ENCODE measurements at regions not wholly inside any gene's neighbourhood (a gene's known extent, or its start where the extent isn't known, plus 50 kb on each side); places are given as distances from the start of the nearest gene placed in this dataset.

DNA sequence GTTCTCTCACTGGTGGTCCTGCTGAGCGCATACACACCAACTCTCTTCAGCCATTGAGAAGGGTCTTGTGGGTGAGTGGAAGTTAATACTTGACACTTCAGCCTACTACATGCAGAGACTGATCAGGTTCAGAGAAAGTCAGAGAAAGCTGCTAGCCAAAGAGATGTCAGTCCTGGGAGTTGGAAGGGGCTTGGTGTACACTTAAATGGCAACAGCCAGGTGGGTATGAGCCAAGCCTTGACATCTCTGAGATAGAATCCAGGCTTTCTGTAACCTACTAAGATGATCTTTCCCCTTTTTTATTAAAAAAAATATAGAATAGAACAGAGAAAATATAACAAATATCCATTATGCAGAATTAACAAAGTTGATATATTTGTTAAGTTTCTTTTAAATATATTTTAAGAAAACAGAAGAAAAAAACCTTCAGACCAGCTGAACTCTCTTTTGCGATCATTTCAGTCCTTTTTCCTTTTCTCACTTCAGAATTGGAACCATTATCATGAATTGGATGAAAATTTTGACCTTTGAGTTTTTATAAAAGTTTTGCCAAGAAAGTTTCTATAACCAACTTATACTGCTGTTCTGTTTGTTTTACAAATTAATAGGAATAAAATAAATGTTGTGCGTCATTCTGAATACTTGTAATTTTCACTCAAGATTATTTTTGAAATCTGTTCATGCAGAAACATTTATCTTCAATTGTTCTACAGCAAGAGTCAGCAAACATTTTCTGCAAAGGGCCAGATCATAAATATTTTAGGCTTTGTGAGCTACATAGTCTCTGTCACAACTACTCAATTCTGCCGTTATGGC, 153.0 kb downstream of the RFC3 start:
- H3K4me1 Mint-ChIP-seq = no peaks in the 10 kb centered on the region
- H3K4me3 Mint-ChIP-seq = no peak overlapping the region
- H3K9me3 Mint-ChIP-seq = peaks cover 0 to 7% (median 5%) of the 10 kb centered on the region in 3 donors
- no peaks in the 10 kb centered on the region for H3K27me3 Mint-ChIP-seq
- H3K27ac Mint-ChIP-seq = no peak overlapping the region
- peaks cover 2% of the 10 kb centered on the region for H3K36me3 Mint-ChIP-seq

DNA sequence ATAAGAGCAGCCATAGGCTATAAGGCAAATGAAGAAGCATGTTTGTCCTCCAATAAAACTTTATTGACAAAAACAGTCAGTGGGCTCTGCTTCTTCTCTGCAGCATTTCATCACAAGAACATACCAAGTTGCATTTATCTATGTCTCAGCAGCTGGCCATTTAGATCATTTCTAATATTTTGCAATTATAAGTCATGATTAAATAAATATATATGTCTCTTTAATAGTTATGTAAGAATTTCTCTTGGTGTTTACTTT, 153.5 kb downstream of the RFC3 start:
- Mint-ChIP-seq H3K27ac (no peak overlapping the region), H3K27me3 (no peaks in the 10 kb centered on the region), H3K36me3 (peaks cover 2% of the 10 kb centered on the region)

DNA sequence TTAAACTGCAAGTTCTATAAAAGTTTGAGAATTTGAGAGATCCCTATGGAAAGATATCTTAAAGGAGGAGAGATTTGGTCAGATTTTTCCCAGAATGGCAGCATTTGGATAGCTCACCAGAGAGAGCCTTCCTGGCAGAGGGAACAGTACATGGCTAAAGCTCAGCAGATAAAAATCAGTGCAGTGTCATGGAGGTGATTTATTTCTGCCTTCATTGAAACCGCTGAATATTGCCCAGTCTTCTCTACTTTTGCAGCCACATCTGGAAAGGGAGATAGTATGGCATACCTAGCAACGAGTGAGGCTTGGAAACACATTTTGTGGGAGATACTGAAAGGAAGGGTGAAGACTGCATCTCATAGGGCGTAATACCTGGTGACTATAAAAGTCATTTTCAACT, 155.2 kb downstream of the RFC3 start:
- no peak overlapping the region for H3K27ac Mint-ChIP-seq

More for the DNA sequence above, 153.5 kb downstream of the RFC3 start:
- H3K9me3 Mint-ChIP-seq = peaks cover 0 to 7% (median 5%) of the 10 kb centered on the region in 3 donors
- H3K4me1 Mint-ChIP-seq = no peaks in the 10 kb centered on the region
- no peak overlapping the region for H3K4me3 Mint-ChIP-seq

DNA sequence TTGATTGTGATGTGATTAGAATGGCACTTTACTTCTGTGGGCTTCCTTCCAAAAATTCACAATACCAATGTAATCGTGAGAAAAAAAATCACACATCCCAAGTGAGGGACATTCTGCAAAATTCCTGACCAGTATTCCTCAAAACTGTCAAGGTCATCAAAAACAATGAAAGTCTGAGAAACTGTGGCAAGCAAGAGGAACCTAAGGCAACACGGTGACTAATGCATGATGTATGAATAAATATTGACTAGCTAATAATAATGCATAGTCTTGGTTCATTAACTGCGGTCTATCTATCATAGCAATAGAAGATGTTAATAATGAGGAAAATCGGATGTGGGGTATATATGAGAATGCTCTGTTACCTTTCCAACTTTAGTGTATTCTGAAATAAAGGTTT, 159.0 kb downstream of the RFC3 start:
- no peak overlapping the region for H3K27ac Mint-ChIP-seq
- H3K9me3 Mint-ChIP-seq = no peaks in the 10 kb centered on the region
- H3K4me3 Mint-ChIP-seq = no peak overlapping the region

More for the DNA sequence above, 155.2 kb downstream of the RFC3 start:
- Mint-ChIP-seq H3K4me3 (no peak overlapping the region), H3K36me3 (peaks cover 2% of the 10 kb centered on the region), H3K27me3 (no peaks in the 10 kb centered on the region), H3K4me1 (no peaks in the 10 kb centered on the region), H3K9me3 (peaks cover 0 to 7% (median 5%) of the 10 kb centered on the region in 3 donors)

DNA sequence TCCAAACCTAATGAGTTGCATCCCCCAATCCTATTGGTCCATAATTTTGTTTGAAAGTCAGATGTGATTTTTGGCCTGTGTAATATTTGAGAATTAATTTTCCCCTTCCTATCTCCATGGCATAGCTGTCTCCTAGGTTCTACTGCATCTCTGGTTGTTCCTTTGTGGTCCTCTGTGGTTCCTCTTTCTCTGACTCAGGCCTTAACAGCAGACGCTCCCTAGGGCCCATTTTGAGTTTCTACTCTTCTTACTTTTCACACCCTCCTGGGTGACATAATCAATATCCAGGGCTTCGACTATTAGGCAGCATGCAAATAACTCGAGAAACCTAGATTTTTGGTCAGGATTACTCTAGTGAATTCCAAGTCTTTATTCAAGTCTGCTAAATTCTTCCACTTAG, 160.7 kb downstream of the RFC3 start:
- H3K4me1 Mint-ChIP-seq = no peaks in the 10 kb centered on the region
- no peaks in the 10 kb centered on the region for H3K27me3 Mint-ChIP-seq

More for the DNA sequence above, 159.0 kb downstream of the RFC3 start:
- no peaks in the 10 kb centered on the region for H3K27me3 Mint-ChIP-seq
- no peaks in the 10 kb centered on the region for H3K4me1 Mint-ChIP-seq
- peaks cover 2% of the 10 kb centered on the region for H3K36me3 Mint-ChIP-seq

DNA sequence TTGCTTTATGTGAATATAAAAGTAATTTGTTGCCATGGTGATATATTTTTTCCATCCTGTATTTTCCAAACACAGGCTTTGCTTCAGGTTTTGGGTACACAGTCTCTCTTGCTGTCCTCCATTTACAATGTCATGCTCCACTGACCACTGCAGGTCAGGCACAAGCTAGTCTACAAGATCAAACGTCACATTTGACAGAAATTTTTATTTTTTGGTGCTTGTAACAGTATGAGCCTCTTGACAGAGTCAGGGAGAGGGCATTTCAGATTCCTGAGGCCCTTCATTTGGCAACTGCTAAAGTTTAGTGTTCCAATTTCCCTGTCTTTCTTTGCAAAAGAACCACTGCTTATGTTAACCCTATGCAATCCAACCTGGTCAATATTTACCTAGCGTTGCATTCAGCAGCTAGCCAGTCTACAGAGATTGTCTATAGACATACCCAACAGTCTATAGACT, 175.0 kb downstream of the RFC3 start:
- Mint-ChIP-seq H3K4me3 (no peak overlapping the region), H3K4me1 (no peaks in the 10 kb centered on the region), H3K27ac (no peak overlapping the region), H3K9me3 (no peaks in the 10 kb centered on the region), H3K27me3 (no peaks in the 10 kb centered on the region), H3K36me3 (no peaks in the 10 kb centered on the region)

More for the DNA sequence above, 160.7 kb downstream of the RFC3 start:
- Mint-ChIP-seq H3K4me3 (no peak overlapping the region), H3K9me3 (no peaks in the 10 kb centered on the region), H3K36me3 (no peaks in the 10 kb centered on the region), H3K27ac (no peak overlapping the region)

DNA sequence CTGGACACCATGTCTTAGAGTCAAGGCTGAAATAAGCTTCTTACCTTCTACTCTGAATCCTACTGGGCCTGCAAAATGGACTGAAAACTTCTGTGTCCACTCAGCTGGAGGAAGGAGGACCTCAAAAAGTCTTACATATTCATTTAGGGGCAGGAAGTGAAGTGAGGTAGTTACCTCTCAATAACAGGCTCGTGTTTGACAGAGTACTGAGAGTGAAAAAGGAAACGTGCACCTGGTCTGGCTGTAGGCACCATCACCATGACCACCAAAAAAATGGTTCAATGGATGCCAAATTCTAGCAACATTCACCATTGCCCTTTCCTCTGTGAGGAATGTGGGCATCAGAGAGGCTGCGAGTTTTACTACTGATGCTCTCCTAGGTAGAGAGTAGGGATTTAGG, 176.2 kb downstream of the RFC3 start:
- H3K4me1 Mint-ChIP-seq = no peaks in the 10 kb centered on the region
- no peak overlapping the region for H3K4me3 Mint-ChIP-seq
- no peak overlapping the region for H3K27ac Mint-ChIP-seq
- H3K27me3 Mint-ChIP-seq = no peaks in the 10 kb centered on the region
- no peaks in the 10 kb centered on the region for H3K9me3 Mint-ChIP-seq
- H3K36me3 Mint-ChIP-seq = no peaks in the 10 kb centered on the region

DNA sequence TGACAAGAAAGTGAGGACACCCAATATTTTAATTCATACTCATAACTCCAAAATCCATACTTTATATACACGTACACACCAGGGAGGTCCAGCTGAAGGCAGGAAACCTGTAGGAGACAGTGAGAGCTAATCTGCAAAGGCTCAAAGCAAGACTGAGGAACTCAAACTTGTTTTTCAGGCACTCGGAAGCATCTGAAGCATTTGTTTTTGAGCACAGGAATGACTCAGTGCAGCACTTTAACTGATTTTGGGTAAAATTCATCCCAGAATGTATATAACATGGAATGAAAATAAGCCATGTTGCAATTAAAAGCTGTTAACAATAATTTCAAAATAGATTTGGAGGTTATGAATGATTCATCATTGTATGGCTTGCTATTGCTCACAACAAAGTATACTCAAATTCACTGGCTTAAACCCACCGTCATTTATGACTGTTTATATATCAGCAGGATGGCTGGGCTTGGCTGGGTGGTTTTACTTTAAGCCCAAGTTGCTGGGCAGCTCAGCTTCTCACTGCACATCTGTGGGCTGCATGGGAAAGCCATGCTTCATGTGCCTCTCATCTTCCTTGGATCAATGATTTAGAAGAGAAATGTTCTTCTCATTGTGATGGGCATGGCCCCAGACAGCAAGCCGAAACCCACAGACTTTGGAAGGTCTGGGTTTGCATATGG, 177.0 kb downstream of the RFC3 start:
- Mint-ChIP-seq H3K36me3 (no peaks in the 10 kb centered on the region), H3K4me1 (no peaks in the 10 kb centered on the region), H3K27me3 (no peaks in the 10 kb centered on the region), H3K4me3 (no peak overlapping the region), H3K27ac (no peak overlapping the region), H3K9me3 (no peaks in the 10 kb centered on the region)

DNA sequence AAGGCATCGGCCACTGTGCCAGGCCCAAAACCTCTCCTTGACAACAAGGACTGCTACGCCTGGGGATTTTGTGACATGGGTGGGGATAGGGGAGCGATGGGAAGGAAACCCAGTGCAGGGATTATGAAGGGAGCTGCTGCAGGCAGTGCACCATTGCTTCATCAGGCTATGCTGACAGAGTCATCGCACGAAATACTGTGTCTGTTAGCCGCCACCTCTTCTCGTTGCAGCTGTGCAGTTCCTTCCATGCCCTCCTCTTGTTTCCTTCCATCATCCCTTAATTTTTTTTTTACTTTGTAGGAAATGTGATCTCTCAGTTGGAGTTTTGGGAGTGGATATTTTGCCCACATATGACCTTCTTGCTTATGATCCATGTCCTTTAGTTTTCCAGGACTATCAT, 178.7 kb downstream of the RFC3 start:
- no peaks in the 10 kb centered on the region for H3K9me3 Mint-ChIP-seq
- H3K4me3 Mint-ChIP-seq = no peak overlapping the region

DNA sequence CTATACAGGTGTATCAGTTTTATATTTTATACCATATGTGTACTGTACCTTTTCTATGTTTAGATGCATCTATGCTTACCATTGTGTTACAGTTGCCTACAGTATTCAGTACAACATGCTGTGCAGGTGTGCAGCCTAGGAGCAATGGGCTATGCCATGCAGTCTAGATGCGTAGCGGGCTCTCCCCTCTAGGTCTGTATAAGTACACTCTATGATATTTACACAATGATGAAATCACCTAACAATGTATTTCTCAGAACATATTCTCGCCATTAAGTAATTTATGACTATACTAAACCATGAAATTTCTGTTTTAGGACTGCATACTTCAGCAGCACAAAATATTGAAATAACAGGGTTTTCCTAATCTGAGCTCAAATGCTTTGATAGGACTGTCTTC, 179.6 kb downstream of the RFC3 start:
- Mint-ChIP-seq H3K27me3 (no peaks in the 10 kb centered on the region), H3K27ac (no peak overlapping the region), H3K4me1 (no peaks in the 10 kb centered on the region), H3K36me3 (no peaks in the 10 kb centered on the region), H3K9me3 (no peaks in the 10 kb centered on the region), H3K4me3 (no peak overlapping the region)

More for the DNA sequence above, 178.7 kb downstream of the RFC3 start:
- no peaks in the 10 kb centered on the region for H3K27me3 Mint-ChIP-seq
- no peaks in the 10 kb centered on the region for H3K4me1 Mint-ChIP-seq
- H3K36me3 Mint-ChIP-seq = no peaks in the 10 kb centered on the region
- no peak overlapping the region for H3K27ac Mint-ChIP-seq

DNA sequence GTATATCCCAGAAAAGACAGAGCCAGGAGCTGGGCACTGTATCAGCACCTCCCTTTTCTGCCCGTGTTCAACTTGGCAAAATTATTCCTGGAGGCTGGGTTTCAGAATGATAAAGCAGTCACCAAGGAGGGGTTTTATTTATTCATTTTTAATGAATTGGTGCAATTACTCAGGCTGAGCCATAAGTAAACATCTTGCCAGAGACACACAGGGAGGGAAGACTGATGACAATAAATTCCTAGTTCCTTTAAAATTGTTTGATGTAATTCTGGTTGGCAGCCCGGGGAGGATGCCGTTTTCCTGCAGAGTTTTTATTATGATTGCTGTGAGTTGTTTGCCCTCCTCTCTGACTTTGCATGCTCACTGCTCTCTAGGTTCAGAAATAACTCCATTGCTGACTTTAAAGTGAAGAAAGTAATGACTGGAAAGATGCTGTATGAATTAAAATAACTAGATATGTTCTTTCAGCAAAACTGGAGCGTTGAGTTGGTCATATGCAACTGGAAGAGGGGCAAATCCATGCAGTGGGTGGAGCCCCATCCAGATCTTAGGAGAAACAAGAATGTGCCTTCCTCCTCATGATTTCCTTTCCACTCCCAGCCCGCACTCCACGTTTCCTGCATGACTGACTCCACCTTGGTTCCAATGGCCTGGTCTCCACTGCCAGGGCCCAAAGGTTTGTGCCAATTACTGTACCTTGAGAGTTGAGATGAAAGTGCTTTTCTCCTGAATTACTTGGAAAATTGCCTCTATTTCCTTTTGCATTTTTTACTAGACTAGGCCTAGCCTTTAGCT, 182.1 kb downstream of the RFC3 start:
- H3K36me3 Mint-ChIP-seq = no peaks in the 10 kb centered on the region
- no peaks in the 10 kb centered on the region for H3K9me3 Mint-ChIP-seq
- H3K4me1 Mint-ChIP-seq = no peaks in the 10 kb centered on the region
- H3K27me3 Mint-ChIP-seq = no peaks in the 10 kb centered on the region
- H3K4me3 Mint-ChIP-seq = no peak overlapping the region
- no peak overlapping the region for H3K27ac Mint-ChIP-seq

DNA sequence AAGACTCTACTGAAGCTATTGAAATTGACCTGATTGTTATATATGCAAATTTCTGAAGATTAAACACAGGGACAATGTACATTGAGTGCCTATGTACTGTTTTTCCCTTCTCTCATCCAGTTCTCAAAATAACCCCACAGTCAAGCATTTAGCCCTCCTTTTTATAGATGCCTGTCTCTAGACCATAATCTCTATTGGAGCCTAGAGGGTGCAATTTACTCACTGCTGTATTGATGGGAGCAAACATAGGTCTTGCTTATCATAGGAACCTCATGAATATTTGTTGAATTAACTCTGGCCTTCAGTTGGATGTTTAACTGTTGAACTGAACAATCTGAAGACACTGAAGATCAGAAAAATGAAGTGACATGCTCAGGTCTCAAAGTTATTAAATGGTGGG, 183.0 kb downstream of the RFC3 start:
- H3K27me3 Mint-ChIP-seq = no peaks in the 10 kb centered on the region
- no peaks in the 10 kb centered on the region for H3K9me3 Mint-ChIP-seq
- no peaks in the 10 kb centered on the region for H3K4me1 Mint-ChIP-seq
- H3K4me3 Mint-ChIP-seq = no peak overlapping the region
- no peak overlapping the region for H3K27ac Mint-ChIP-seq
- H3K36me3 Mint-ChIP-seq = no peaks in the 10 kb centered on the region

DNA sequence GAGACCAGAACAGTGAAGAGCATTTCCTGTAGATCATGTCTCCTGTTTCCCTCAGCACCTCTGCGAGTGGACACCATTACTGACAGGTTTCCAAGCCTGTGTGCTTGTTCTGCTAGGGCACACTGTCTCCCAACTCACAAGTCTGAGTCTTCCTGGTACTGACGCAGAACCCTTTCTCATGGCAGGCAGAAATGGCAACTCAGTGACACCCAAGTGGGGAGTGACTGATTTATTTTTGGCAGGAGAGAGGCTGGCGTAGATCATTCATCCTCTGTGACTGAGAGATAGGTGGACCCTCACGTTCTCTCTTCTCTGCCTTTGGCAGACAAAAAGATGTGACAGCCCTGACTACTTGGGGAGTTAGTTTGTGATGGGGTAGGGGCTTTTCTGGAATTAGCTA, 183.4 kb downstream of the RFC3 start:
- peak overlapping the region in 1 of 3 donors; percentile 67 for H3K27ac Mint-ChIP-seq
- no peaks in the 10 kb centered on the region for H3K36me3 Mint-ChIP-seq
- no peak overlapping the region for H3K4me3 Mint-ChIP-seq
- no peaks in the 10 kb centered on the region for H3K4me1 Mint-ChIP-seq
- peaks cover 1% of the 10 kb centered on the region for H3K27me3 Mint-ChIP-seq
- H3K9me3 Mint-ChIP-seq = no peaks in the 10 kb centered on the region

DNA sequence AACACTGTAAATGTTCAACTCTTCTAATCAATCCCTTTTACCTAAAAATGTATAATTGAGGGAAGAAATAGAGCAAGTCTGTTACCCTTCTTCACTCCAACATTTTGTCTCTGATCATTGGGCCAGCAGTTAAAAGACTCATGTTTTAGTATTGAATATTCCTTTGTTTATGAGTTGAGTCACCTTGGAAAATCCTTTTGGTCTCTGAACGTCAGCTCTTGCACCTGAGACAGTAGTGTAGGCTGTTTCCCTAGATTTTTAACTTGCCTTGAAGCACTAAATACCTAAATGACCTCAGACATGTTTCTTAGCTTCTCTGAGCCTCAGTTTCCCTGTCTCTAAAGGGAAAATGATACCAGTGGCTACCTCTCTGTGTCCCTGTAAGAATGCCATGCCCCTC, 184.2 kb downstream of the RFC3 start:
- H3K4me3 Mint-ChIP-seq = no peak overlapping the region
- H3K36me3 Mint-ChIP-seq = no peaks in the 10 kb centered on the region
- no peak overlapping the region for H3K27ac Mint-ChIP-seq
- no peaks in the 10 kb centered on the region for H3K9me3 Mint-ChIP-seq
- peaks cover 1% of the 10 kb centered on the region for H3K27me3 Mint-ChIP-seq
- no peaks in the 10 kb centered on the region for H3K4me1 Mint-ChIP-seq

DNA sequence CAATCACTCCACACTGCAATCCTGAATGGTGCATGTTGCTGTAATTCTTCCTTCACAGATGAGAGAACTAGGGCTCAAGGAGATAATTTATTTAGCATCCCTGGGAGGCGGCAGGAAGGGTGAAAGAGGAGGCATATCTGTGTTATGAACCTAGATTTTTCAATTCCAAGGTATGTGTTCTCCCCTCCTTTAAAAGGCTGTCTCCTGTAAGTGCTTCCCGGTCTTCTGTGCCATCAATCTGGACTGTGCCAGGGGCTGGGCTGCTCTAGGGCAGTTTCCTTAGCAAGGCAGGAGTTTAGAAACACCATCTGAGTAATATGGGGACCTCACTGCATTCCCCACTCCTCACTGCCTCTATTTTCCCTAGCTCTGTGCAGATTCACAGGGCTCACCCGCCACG, 185.0 kb downstream of the RFC3 start:
- H3K36me3 Mint-ChIP-seq = no peaks in the 10 kb centered on the region
- no peaks in the 10 kb centered on the region for H3K4me1 Mint-ChIP-seq

More for the DNA sequence above, 185.0 kb downstream of the RFC3 start:
- H3K9me3 Mint-ChIP-seq = no peaks in the 10 kb centered on the region
- H3K27me3 Mint-ChIP-seq = peaks cover 1% of the 10 kb centered on the region
- no peak overlapping the region for H3K4me3 Mint-ChIP-seq
- H3K27ac Mint-ChIP-seq = no peak overlapping the region

Measured in IgD-negative memory B cell (primary cell).